Fibroblast of skin of scalp (primary cell): ENCODE measurements at regions not wholly inside any gene's neighbourhood (a gene's known extent, or its start where the extent isn't known, plus 50 kb on each side); places are given as distances from the start of the nearest gene placed in this dataset.

Experiments used
- DNase-seq: peaks from one replicate; pipeline ENCODE4 v3.0.0-alpha.2; 2013

DNA sequence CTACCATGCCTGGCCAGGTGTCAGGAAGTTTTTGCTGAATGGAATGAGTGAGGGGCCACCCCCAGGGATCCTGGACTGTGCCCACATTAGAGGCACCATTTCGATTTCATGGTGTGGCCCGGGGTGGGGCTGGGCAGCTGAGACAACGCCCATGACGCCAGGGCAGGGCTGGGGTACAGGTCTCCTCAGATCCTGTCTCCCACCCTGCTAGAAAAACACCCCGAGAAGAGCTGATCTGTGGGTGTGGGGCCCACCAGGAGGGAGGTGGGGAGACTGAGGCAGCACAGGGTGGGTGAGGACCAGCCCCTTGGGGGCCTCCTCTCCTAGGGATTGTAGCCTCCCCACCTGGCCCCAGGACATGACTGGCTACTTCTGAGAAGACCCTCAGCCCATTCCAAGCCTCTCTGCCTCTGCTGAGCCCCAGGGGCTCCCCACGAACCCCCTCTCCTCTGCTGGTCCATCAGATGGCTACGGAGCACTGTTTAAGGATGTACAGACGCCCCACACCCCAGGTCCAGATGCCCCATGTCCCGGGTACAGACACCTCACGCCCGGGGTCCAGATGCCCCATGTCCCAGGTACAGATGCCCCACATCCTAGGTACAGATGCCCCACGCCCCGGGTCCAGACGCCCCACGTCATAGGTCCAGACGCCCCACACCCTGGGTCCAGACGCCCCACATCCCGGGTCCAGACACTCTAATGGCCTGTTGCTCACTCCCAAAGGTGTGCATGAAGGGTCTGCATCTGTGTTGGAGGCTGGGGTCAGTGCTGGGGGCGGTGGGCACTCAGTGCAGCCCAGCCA, 99.4 kb downstream of the MICALL2 start:
- DNase-seq: no peak

DNA sequence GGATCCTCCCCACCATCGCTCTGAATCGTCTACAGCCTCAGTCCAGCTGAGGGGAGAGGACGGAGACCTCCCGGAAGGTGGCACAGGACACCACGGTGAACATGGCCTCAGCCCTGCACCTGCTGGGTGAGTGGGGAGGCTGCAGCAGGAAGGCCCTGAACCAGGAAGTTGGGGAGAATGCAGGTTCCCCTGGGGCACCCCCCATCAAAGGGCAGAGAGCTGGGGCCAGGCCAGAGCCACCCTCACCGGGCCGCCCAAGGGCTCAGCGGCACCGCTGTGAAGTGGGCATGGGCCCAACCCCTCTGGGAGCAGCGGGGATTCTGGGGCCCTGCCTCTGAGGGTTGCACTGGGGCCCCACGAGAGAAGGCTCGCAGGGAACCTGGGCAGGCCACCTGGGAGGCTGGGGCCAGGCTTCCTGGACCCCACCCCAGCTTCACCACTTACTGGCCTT, 98.7 kb downstream of the MICALL2 start:
- DNase-seq: no peak

DNA sequence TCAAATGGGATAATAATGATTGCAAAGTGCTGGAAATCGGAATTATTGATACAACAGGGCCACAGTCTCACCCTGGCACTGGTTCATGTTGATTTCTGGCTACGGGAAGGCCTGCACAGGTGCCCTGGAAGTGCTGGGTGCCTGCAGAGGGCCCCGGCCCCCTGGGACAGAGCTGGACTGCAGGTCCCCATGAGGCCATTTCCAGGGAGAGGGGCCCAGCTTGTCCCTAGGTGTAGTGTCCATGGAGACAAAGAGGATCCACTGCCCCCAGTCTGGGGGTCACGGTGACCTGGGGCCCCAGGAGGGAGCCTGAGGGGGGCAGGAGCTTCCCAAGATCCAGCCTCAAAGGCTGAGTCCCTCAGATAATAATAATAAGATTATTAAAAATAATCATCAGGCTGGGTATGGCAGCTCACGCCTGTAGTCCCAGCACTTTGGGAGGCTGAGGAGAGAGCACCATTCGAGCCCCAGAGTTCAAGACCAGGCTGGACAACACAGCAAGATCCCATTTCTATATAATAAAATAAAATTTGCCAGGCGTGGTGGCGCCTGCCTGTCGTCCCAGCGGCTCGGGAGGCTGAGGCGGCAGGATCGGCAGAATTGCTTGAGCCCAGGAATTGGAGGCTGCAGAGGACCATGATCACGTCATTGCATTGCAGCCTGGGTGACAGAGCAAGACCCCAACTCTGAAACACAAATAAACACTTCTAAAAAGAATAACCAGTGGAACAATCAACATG, 98.1 kb downstream of the MICALL2 start:
- no peak for DNase-seq

- no peak for DNase-seq
Measured at GRCh38 chr7:1361756-1362125, 97.5 kb downstream of the MICALL2 start.

DNA sequence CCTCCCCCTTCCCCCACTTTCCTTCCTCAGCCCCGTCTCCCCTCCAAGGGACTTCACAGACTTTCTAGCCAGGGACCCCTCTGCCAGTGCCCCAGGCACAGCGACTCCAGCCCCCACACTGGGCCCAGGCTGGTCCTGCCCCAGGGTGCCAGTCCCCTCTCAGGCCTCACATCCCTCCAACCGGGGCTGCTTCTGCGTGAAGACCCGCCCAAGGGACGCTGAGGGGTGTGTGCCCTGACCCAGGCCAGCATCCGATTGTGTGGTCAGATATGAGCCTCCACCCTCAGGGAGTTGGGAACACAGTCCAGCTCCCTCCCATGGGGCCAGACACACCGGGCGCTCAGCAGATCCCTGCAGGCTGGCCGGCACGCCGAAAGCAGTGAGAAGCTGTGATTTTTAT, 97.0 kb downstream of the MICALL2 start:
- no peak for DNase-seq

GRCh38 chr7:1364068-1364905, 95.0 kb downstream of the MICALL2 start:
- DNase-seq: no peak

DNA sequence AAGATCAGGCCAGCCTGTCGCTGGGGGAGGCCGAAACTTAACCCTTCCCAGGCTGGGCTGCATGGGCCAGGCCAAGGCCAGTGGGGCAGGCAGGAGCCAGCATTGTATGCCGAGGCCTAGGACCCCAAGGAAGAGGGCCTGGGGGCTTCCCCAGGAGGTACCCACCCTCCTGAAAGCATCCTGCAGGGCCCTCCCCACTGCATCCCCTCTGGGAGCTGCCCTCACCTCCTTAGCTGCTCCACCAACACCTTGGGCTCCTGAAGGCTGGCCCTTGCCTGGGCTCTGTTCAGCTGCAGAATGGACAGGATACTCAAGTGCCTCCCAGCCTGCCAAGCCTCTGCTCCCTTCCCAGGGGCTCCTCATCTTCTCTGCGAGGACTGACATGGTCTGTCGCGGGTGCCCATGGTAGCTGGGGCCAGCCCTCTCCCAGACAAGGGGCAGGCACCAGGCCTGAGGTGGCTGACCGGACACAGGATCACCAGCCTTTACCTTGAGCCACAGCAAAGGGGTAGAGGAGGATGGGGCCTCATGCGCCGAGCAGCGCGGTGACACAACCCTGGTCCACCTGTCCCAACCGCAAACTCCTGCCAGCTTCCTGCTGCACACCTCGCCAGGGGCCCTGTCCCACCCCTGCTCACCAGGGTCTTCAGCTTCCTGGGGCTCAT, 94.2 kb downstream of the MICALL2 start:
- DNase-seq: no peak

GRCh38 chr7:1365846-1366245, 93.4 kb downstream of the MICALL2 start:
- no peak for DNase-seq

GRCh38 chr7:1366801-1367405, 92.4 kb downstream of the MICALL2 start:
- DNase-seq: no peak

DNA sequence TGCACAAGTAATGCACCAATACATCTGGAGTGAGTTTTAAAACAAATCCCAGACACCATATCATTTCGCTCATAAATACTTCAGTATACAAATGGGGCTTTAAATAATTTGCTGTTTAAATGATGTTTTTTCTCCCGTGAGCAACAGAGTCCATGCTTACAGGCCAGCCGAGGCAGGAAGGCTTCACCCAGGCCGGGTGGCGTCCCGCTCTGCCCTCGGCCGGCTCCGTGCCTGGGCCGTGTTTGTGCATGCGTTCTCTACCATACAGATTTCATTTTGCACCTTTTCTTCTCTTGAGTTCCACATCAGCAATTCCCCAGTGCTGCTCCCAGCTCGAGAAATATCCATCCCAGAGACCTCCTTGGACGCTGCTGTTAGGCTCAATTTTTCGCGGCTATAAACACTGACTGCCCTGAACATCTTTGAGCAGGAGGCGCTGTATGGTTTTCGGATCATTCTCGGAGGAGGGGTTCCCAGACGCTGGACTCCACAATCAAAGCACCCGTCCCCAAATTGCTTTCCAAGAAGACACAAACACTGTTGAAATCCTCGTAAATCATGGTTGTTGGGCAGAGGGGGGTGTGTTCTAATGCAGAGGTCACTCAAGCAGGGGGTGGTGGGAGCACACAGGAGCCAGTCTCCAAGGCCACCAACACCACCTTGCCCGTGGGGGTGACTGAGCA, 91.6 kb downstream of the MICALL2 start:
- DNase-seq: no peak

- no peak for DNase-seq
Measured at GRCh38 chr7:1368184-1368681, 91.0 kb downstream of the MICALL2 start.

GRCh38 chr7:1368682-1369571, 90.3 kb downstream of the MICALL2 start:
- no peak for DNase-seq

GRCh38 chr7:1369916-1370657, 89.2 kb downstream of the MICALL2 start:
- DNase-seq: no peak

DNA sequence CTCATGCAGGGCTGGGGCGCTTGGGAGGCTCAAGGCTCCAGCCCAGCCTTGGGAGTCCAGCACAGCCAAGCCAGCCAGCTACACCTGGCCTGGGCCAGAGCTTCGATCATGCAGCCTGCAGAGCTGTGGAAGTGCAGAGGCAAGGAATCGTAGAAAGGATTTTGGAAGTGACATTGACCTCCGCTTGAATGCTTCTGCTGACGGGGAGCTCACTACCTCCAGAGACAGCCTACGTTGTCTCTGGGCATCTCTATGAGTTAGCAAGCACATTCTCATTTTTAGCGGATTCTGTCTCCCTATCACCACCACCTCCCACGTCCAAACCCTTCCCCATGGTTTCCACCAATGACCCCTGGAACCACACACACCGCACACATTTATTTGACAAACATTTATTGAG, 88.5 kb downstream of the MICALL2 start:
- no peak for DNase-seq

DNA sequence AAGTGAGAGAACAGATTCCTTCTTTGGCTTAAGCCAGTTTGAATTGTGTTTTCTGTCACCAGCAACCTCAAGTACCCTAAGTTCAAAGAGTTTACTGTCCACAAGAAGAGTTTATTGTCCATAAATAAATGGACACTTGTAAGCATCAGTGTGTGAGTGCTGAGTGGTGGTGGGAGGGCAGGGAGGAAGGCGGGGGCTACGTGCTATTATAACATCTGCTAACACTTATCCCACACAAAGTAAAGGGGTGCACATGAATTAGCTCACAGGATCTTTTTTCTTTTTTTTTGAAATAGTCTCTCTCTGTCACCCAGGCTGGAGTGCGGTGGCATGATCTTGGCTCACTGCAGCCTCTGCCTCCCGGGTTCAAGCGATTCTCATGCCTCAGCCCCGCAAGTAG, 87.2 kb downstream of the MICALL2 start:
- DNase-seq: no peak

- no peak for DNase-seq
Measured at GRCh38 chr7:1372671-1373379, 86.4 kb downstream of the MICALL2 start.

- DNase-seq: no peak
Measured at GRCh38 chr7:1377111-1377909, 82.0 kb downstream of the MICALL2 start.
